ENCODE measurements at regions not wholly inside any gene's neighbourhood (a gene's known extent, or its start where the extent isn't known, plus 50 kb on each side); places are given as distances from the start of the nearest gene placed in this dataset.
A peak's percentile ranks its signal among the peaks of the same experiment; 100 is the strongest.

DNA sequence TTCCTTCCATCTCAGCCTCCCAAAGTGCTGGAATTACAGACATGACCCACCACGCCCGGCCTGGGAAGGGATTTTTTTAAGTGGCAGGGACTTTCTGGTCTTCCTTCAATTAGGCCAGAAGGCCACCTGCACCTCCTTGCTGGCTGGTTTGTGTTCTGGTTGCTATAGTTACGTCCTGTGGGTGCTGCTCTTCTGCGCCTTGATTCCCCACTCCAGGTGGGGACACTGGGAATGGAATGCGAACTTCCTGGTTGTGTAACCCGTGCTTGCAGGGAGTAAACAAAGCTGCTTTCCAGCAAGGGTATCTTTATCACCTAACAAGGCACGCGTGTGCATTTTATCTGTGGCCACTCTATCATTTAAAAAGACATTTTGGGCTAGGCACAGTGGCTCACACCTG, 117.7 kb downstream of the PLEKHG1 start:
- TF ChIP-seq POLR2AphosphoS5 (IDR thresholded peaks at IDR 0.05) (no peak), POLR2A (IDR thresholded peaks at IDR 0.05) (no peak), EP300 (IDR thresholded peaks at IDR 0.05; ENCODE audit: low read depth) (no peak)
- TF ChIP-seq, protein P1, sequence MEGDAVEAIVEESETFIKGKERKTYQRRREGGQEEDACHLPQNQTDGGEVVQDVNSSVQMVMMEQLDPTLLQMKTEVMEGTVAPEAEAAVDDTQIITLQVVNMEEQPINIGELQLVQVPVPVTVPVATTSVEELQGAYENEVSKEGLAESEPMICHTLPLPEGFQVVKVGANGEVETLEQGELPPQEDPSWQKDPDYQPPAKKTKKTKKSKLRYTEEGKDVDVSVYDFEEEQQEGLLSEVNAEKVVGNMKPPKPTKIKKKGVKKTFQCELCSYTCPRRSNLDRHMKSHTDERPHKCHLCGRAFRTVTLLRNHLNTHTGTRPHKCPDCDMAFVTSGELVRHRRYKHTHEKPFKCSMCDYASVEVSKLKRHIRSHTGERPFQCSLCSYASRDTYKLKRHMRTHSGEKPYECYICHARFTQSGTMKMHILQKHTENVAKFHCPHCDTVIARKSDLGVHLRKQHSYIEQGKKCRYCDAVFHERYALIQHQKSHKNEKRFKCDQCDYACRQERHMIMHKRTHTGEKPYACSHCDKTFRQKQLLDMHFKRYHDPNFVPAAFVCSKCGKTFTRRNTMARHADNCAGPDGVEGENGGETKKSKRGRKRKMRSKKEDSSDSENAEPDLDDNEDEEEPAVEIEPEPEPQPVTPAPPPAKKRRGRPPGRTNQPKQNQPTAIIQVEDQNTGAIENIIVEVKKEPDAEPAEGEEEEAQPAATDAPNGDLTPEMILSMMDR (IDR thresholded peaks at IDR 0.05): no peak
- WGBS, 2 donors (ENCODE audit: low coverage in 1 of 2): 60 to 62% methylated on average over 7 to 8 of the region's 8 CpGs
- DNase-seq: peak; percentile 47
- Histone ChIP-seq H3K27ac (no peak overlapping the region), H3K4me1 (peaks cover 4 to 31% (median 9%) of the 10 kb centered on the region in 4 donors), H3K4me3 (no peak overlapping the region), H3K27me3 (no peaks in the 10 kb centered on the region), H3K9me3 (no peaks in the 10 kb centered on the region), H3K36me3 (no peaks in the 10 kb centered on the region)
- in situ Hi-C loops (cut with MboI; ENCODE audit: low pct_ligation_motif_present in 1 of 4, low pct_unique_long_range_greater_than_20kb in 1 of 4, low sequenced_read_pairs in 3 of 4): no loop called here
- intact Hi-C loops (cut with DNase I; ENCODE audit: low total_unique reads): no loop called here

DNA sequence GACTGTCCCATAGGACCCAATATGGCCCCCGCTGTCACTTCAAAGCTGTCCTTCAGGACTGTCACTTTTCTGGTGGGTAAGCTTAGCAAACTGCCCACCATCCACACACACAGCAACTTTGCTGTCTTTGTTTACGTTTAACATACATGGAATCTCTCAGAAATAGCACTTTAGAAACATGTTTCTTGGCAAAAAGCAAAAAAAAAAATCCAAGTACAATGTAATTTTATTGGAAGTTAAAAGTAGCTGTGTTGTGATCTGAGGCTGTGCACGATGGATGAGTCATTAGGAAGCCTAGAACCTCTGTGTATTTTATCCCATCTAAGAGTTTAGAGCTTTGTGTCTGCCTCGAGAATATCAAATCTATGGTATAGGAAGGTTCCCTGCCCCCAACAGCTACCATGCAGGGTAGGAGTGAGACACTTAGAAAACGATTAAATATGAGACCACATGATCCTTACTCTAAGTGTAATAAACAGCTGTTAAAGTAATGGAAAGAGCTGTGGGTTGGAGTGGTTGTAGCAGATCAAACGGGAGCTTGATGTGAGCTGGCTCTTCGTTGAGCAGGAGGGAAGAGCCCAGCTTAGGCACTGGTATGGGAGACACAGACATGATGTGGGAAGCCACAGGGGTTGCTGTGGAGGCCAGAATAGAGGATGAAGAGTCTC, 119.5 kb downstream of the PLEKHG1 start:
- Histone ChIP-seq H3K9me3 (no peaks in the 10 kb centered on the region), H3K4me3 (no peak overlapping the region), H3K36me3 (no peaks in the 10 kb centered on the region), H3K27me3 (no peaks in the 10 kb centered on the region), H3K27ac (no peak overlapping the region), H3K4me1 (peaks cover 0 to 30% (median 4%) of the 10 kb centered on the region in 4 donors)
- in situ Hi-C loops (cut with MboI; ENCODE audit: low pct_ligation_motif_present in 1 of 4, low pct_unique_long_range_greater_than_20kb in 1 of 4, low sequenced_read_pairs in 3 of 4) (no loop called here), intact Hi-C loops (cut with DNase I; ENCODE audit: low total_unique reads) (no loop called here)
- DNase-seq: no peak
- TF ChIP-seq POLR2AphosphoS5 (IDR thresholded peaks at IDR 0.05): no peak
- no peak for TF ChIP-seq POLR2A (IDR thresholded peaks at IDR 0.05)
- TF ChIP-seq, protein P1 (IDR thresholded peaks at IDR 0.05): no peak
- TF ChIP-seq EP300 (IDR thresholded peaks at IDR 0.05; ENCODE audit: low read depth): no peak
- WGBS, 2 donors (ENCODE audit: low coverage in 1 of 2): 66 to 70% methylated on average over 4 to 7 of the region's 7 CpGs

DNA sequence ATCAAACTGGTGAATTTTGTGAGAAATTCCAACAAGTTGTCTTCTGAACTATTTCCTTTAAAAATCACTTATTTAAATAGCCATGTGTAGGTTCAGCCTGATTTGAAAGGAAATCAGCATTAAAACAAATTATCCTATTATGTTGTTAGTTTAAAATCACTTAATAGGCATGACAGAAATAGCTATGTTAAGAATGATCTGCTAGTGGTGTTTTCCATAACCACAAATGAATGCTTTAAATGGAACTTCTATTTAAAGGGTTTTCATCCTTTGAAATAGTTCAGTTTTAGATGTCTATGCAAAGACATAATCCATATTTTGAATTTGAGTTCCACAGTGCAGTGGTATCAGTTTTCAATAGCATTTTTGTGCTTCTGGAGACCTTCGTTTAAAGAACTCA, 120.1 kb downstream of the PLEKHG1 start:
- Histone ChIP-seq H3K27me3 (no peaks in the 10 kb centered on the region), H3K27ac (no peak overlapping the region), H3K9me3 (no peaks in the 10 kb centered on the region), H3K4me1 (peaks cover 0 to 30% (median 4%) of the 10 kb centered on the region in 4 donors), H3K4me3 (no peak overlapping the region), H3K36me3 (no peaks in the 10 kb centered on the region)
- WGBS, 2 donors (ENCODE audit: low coverage in 1 of 2): 70 to 78% methylated on average over 1 of the region's 1 CpG
- in situ Hi-C loops (cut with MboI; ENCODE audit: low pct_ligation_motif_present in 1 of 4, low pct_unique_long_range_greater_than_20kb in 1 of 4, low sequenced_read_pairs in 3 of 4) (no loop called here), intact Hi-C loops (cut with DNase I; ENCODE audit: low total_unique reads) (no loop called here)
- TF ChIP-seq POLR2AphosphoS5 (IDR thresholded peaks at IDR 0.05) (no peak), POLR2A (IDR thresholded peaks at IDR 0.05) (no peak), EP300 (IDR thresholded peaks at IDR 0.05; ENCODE audit: low read depth) (no peak)
- TF ChIP-seq, protein P1 (IDR thresholded peaks at IDR 0.05): no peak
- DNase-seq: no peak

DNA sequence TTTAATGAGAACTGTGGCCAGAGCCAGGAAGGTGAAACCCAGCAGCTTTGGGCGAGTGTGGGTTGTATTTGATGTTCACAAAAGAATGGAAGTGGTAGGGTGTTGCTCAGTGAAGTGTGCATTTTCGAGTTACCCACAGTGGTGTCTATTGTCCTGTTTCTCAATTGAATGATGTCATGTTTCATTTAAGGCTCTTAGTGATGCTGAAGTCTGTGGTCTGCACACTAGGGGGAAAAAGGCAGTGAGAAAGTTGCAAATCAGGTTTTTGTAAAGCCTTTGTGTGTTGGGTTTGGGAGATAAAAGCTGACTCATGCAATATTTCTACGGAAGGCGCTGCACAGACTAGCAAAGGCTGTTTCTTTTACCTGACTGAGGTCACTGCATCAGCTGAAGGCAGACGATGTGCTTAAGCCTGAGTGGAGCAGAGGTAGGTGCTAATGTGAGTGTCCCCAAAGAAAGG, 121.1 kb downstream of the PLEKHG1 start:
- no peaks in the 10 kb centered on the region for H3K27me3 ChIP-seq
- H3K9me3 ChIP-seq: no peaks in the 10 kb centered on the region
- H3K4me1 ChIP-seq: peaks cover 0 to 30% (median 4%) of the 10 kb centered on the region in 4 donors
- TF ChIP-seq POLR2AphosphoS5 (IDR thresholded peaks at IDR 0.05) (no peak), EP300 (IDR thresholded peaks at IDR 0.05; ENCODE audit: low read depth) (no peak), POLR2A (IDR thresholded peaks at IDR 0.05) (no peak)
- TF ChIP-seq, protein P1 (IDR thresholded peaks at IDR 0.05): no peak
- no peak for DNase-seq
- no peak overlapping the region for H3K27ac ChIP-seq
- 33 to 38% methylated on average over 3 to 5 of the region's 5 CpGs for WGBS, 2 donors (ENCODE audit: low coverage in 1 of 2)
- no peaks in the 10 kb centered on the region for H3K36me3 ChIP-seq
- no peak overlapping the region for H3K4me3 ChIP-seq
- intact Hi-C loops (cut with DNase I; ENCODE audit: low total_unique reads) (no loop called here), in situ Hi-C loops (cut with MboI; ENCODE audit: low pct_ligation_motif_present in 1 of 4, low pct_unique_long_range_greater_than_20kb in 1 of 4, low sequenced_read_pairs in 3 of 4) (no loop called here)
